IMR-90 (cell line): ENCODE measurements at regions not wholly inside any gene's neighbourhood (a gene's known extent, or its start where the extent isn't known, plus 50 kb on each side); places are given as distances from the start of the nearest gene placed in this dataset.

Experiments used
- ATAC-seq: fragments of 200-7000 bp; cut with Tn5 transposase; 2 replicates; pipeline ENCODE4 v1.9.1; 2020; ENCODE audit warnings: low read depth, mild to moderate bottlenecking, moderate library complexity
- BruUV-seq: library from RNA; stranded (reverse); fragments of 400-500 nt; replicated peaks from 2 replicates; lab custom pipeline; 2021; lab: Mats Ljungman, UMichigan
- CTCF ChIA-PET: fragments of 300-600 bp; formaldehyde crosslinking; extraction: SDS; loops from one replicate; lab custom pipeline; 2021; ENCODE audit warnings: antibody characterized with exemption; lab: Yijun Ruan, JAX
- POLR2A ChIA-PET: fragments of 300-600 bp; sonication (Branson Sonifier 250); formaldehyde crosslinking; loops from one replicate; lab custom pipeline; 2022; ENCODE audit warnings: antibody characterized with exemption; ENCODE audit not compliant: unreplicated experiment; lab: Charles Lee
- DNase-seq: peaks from one replicate; pipeline ENCODE4 v3.0.0; 2013
- H2AFZ ChIP-seq: replicated peaks from 2 replicates; pipeline ENCODE3; 2013; ENCODE audit warnings: low read length, mild to moderate bottlenecking; ENCODE audit not compliant: poor library complexity
- H2AK5ac ChIP-seq: 2 replicates; pipeline ENCODE4 v1.6.1; 2013; ENCODE audit warnings: low read depth, low read length, inconsistent platforms
- H2AK9ac ChIP-seq: replicated peaks from 2 replicates; pipeline ENCODE3; 2013; ENCODE audit warnings: mild to moderate bottlenecking, low read depth, low read length, moderate library complexity; ENCODE audit not compliant: poor library complexity
- H2BK120ac ChIP-seq: 2 replicates; pipeline ENCODE4 v1.6.1; 2013; ENCODE audit warnings: low read depth, low read length, inconsistent platforms
- H2BK15ac ChIP-seq: 3 replicates; pipeline ENCODE4 v1.6.1; 2013; ENCODE audit warnings: low read depth, low read length, inconsistent platforms
- H2BK20ac ChIP-seq: 2 replicates; pipeline ENCODE4 v1.6.1; 2013; ENCODE audit warnings: low read depth, mild to moderate bottlenecking, inconsistent platforms, low read length, moderate library complexity
- H2BK5ac ChIP-seq: 2 replicates; pipeline ENCODE4 v1.6.1; 2013; ENCODE audit warnings: mild to moderate bottlenecking, low read depth, low read length, inconsistent platforms; ENCODE audit not compliant: poor library complexity, severe bottlenecking
- H3K14ac ChIP-seq: replicated peaks from 2 replicates; pipeline ENCODE4 v1.6.1; 2013; ENCODE audit warnings: low read depth, low read length, inconsistent platforms
- H3K18ac ChIP-seq: 2 replicates; pipeline ENCODE4 v1.6.1; 2013; ENCODE audit warnings: low read depth, low read length, control low read depth
- H3K23ac ChIP-seq: 2 replicates; pipeline ENCODE4 v1.6.1; 2013; ENCODE audit warnings: low read depth, low read length, inconsistent platforms
- H3K27ac ChIP-seq: 2 replicates; pipeline ENCODE4 v1.5.1; 2013; ENCODE audit warnings: mild to moderate bottlenecking, control low read depth, low read length; ENCODE audit not compliant: insufficient read depth
- H3K27me3 ChIP-seq: 2 replicates; pipeline ENCODE4 v1.6.1; 2013; ENCODE audit warnings: low read length; ENCODE audit not compliant: control insufficient read depth, insufficient read depth
- H3K36me3 ChIP-seq: 2 replicates; pipeline ENCODE4 v1.6.1; 2013; ENCODE audit warnings: low read length, mixed read lengths; ENCODE audit not compliant: control insufficient read depth, insufficient read depth
- H3K4ac ChIP-seq: 2 replicates; pipeline ENCODE4 v1.6.1; 2013; ENCODE audit warnings: low read depth, low read length, inconsistent platforms
- H3K4me1 ChIP-seq: 2 replicates; pipeline ENCODE4 v1.6.1; 2013; ENCODE audit warnings: low read length, mixed read lengths; ENCODE audit not compliant: control insufficient read depth, insufficient read depth
- H3K4me2 ChIP-seq: 2 replicates; pipeline ENCODE4 v1.6.1; 2013; ENCODE audit warnings: low read depth, mild to moderate bottlenecking, control low read depth, low read length, moderate library complexity
- H3K4me3 ChIP-seq: 2 replicates; pipeline ENCODE4 v1.5.1; 2013; ENCODE audit warnings: low read depth, mild to moderate bottlenecking, control low read depth, low read length, moderate library complexity; ENCODE audit not compliant: insufficient read depth
- H3K56ac ChIP-seq: 2 replicates; pipeline ENCODE4 v1.6.1; 2013; ENCODE audit warnings: low read length, inconsistent platforms; ENCODE audit not compliant: insufficient read depth; ENCODE audit errors: extremely low read depth
- H3K79me1 ChIP-seq, 2 experiments: 2 replicates each; pipeline ENCODE4 v1.6.1; 2013; ENCODE audit warnings: low read length in 2 of 2, inconsistent platforms in 1 of 2, low read depth in 1 of 2
- H3K9ac ChIP-seq: 2 replicates; pipeline ENCODE4 v1.6.1; 2013; ENCODE audit warnings: low read depth, low read length, control low read depth
- H3K9me1 ChIP-seq: 2 replicates; pipeline ENCODE4 v1.6.1; 2013; ENCODE audit warnings: low read length, inconsistent platforms; ENCODE audit not compliant: insufficient read depth
- H3K9me3 ChIP-seq: 2 replicates; pipeline ENCODE4 v1.6.1; 2013; ENCODE audit warnings: low read length; ENCODE audit not compliant: control insufficient read depth, insufficient read depth
- H4K20me1 ChIP-seq: 2 replicates; pipeline ENCODE4 v1.6.1; 2013; ENCODE audit warnings: low read length, inconsistent platforms; ENCODE audit not compliant: insufficient read depth
- H4K5ac ChIP-seq: 2 replicates; pipeline ENCODE4 v1.6.1; 2013; ENCODE audit warnings: mild to moderate bottlenecking, low read depth, low read length, control low read depth
- H4K8ac ChIP-seq, 2 experiments: 2 replicates each; pipeline ENCODE4 v1.6.1; 2013; ENCODE audit warnings: low read depth in 2 of 2, low read length in 2 of 2, control low read depth in 1 of 2, inconsistent platforms in 1 of 2
- H4K91ac ChIP-seq: 2 replicates; pipeline ENCODE4 v1.6.1; 2013; ENCODE audit warnings: low read depth, low read length, inconsistent platforms; ENCODE audit not compliant: insufficient read depth
- CEBPB ChIP-seq: IDR thresholded peaks from 2 replicates; pipeline ENCODE4 v1.6.1; 2012; ENCODE audit warnings: low read depth, low read length, improper control_type of control experiment
- CHD1 ChIP-seq: IDR thresholded peaks from 2 replicates; pipeline ENCODE4 v1.6.1; 2012; ENCODE audit warnings: low read depth, low read length, improper control_type of control experiment
- CTCF ChIP-seq: conservative IDR thresholded peaks from 2 replicates; pipeline ENCODE4 v1.5.1; 2012; ENCODE audit warnings: mild to moderate bottlenecking, low read depth, low read length, improper control_type of control experiment
- ELK1 ChIP-seq: fragments of 150-350 bp; IDR thresholded peaks from 2 replicates; pipeline ENCODE4 v1.6.1; 2016; ENCODE audit warnings: low read depth, mild to moderate bottlenecking, low read length, moderate library complexity, borderline replicate concordance
- FOS ChIP-seq: fragments of 150-350 bp; IDR thresholded peaks from 2 replicates; pipeline ENCODE4 v1.6.1; 2016; ENCODE audit warnings: low read depth, low read length
- MAFK ChIP-seq: IDR thresholded peaks from 2 replicates; pipeline ENCODE4 v1.6.1; 2012; ENCODE audit warnings: low read depth, low read length, improper control_type of control experiment
- MAZ ChIP-seq: IDR thresholded peaks from 2 replicates; pipeline ENCODE4 v1.6.1; 2012; ENCODE audit warnings: low read depth, mild to moderate bottlenecking, low read length, improper control_type of control experiment, moderate library complexity, borderline replicate concordance
- MXI1 ChIP-seq: IDR thresholded peaks from 2 replicates; pipeline ENCODE4 v1.6.1; 2012; ENCODE audit warnings: low read depth, mild to moderate bottlenecking, low read length, moderate library complexity, borderline replicate concordance
- SMC3 ChIP-seq: fragments of 150-350 bp; IDR thresholded peaks from 2 replicates; pipeline ENCODE4 v1.6.1; 2016; ENCODE audit warnings: low read depth, mild to moderate bottlenecking, antibody characterized with exemption, low read length, moderate library complexity
- WGBS, 2 experiments: methylation state at CpG; one replicate each; pipeline versions ENCODE4 v1.1.5 to v1.1.7; 2013; ENCODE audit warnings: missing lambda C conversion rate in 2 of 2; ENCODE audit not compliant: insufficient read length in 1 of 2; ENCODE audit errors: extremely low coverage in 2 of 2; 5-methylcytosine and 5-hydroxymethylcytosine counted together
- dilution Hi-C: fragments of 300-500 bp; cut with HindIII; formaldehyde crosslinking; loops from one replicate; pipeline ENCODE4 v1.14.3; 2018; ENCODE audit warnings: low sequenced_read_pairs; ENCODE audit not compliant: unreplicated experiment
- in situ Hi-C: fragments of 300-500 bp; cut with MboI; formaldehyde crosslinking; loops from 3 replicates; pipeline ENCODE4 v1.14.3; 2019; ENCODE audit warnings: low sequenced_read_pairs, inconsistent platforms, mixed read lengths
- intact Hi-C: fragments of 100-400 bp; cut with micrococcal nuclease; formaldehyde crosslinking; loops from 2 replicates; pipeline ENCODE4 v1.10.0; 2022
- TF ChIP-seq, protein P1 (sequence below): fragments of 150-350 bp; IDR thresholded peaks from 2 replicates; pipeline ENCODE4 v1.6.1; 2017; ENCODE audit warnings: mild to moderate bottlenecking, antibody characterized with exemption, low read length, low read depth

DNA sequence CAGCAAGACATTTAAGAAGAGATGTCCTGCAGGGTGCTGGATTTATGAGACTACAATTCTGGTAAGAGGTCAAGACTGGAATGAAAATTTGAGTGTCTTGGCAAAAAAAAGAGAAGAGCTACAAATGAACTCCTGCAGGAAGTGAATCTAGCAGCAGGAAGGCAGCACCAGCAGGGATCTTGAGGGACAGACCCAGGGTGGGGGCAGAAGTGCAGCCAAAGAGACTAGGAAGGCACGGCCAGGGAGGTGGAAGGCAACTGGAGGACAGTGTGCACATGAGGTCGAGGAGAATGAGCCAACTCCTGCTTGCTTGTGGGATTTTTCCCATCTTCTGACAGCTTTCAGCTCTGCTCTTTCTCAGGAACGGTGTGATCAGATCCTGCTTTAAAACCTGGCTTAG is 263.2 kb downstream of the BUD13 start:
- 0% methylated on average over 1 of the region's 3 CpGs; no CpG with 5 or more reads in 1 of the 2 experiments for whole genome bisulfite sequencing, 2 experiments
- no peak overlapping the region for H3K14ac ChIP-seq
- H4K5ac ChIP-seq = no peak overlapping the region
- dilution Hi-C loops (no loop called here), intact Hi-C loops (no loop called here), in situ Hi-C loops (no loop called here)
- H3K27ac ChIP-seq = no peak overlapping the region
- no peak for TF ChIP-seq FOS
- TF ChIP-seq CTCF = no peak
- no peak for TF ChIP-seq SMC3
- no peak for TF ChIP-seq ELK1
- TF ChIP-seq MAFK = no peak
- TF ChIP-seq, protein P1, sequence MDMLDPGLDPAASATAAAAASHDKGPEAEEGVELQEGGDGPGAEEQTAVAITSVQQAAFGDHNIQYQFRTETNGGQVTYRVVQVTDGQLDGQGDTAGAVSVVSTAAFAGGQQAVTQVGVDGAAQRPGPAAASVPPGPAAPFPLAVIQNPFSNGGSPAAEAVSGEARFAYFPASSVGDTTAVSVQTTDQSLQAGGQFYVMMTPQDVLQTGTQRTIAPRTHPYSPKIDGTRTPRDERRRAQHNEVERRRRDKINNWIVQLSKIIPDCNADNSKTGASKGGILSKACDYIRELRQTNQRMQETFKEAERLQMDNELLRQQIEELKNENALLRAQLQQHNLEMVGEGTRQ = no peak
- no peak for TF ChIP-seq MAZ
- no peak for TF ChIP-seq CEBPB
- TF ChIP-seq CHD1 = no peak
- TF ChIP-seq MXI1 = no peak
- H2AFZ ChIP-seq = no peak overlapping the region
- H3K18ac ChIP-seq = no peak overlapping the region
- H2BK120ac ChIP-seq = no peak overlapping the region
- no peak overlapping the region for H3K4ac ChIP-seq
- H4K91ac ChIP-seq = no peak overlapping the region
- H2BK20ac ChIP-seq = no peak overlapping the region
- peaks cover 7% of the 10 kb centered on the region for H3K27me3 ChIP-seq
- H3K4me3 ChIP-seq = no peak overlapping the region
- CTCF ChIA-PET = interaction anchor here (0.7 kb wide), 1 partner anchor 16 kb away, joined by 3 read pairs; no protein-coding TSS in a partner anchor
- no peaks in the 10 kb centered on the region for H3K79me1 ChIP-seq
- H3K56ac ChIP-seq = no peak overlapping the region
- no peaks in the 10 kb centered on the region for H4K20me1 ChIP-seq
- H3K9me3 ChIP-seq = no peaks in the 10 kb centered on the region
- no peak overlapping the region for H2AK9ac ChIP-seq
- DNase-seq (no peak), ATAC-seq (no peak)
- BruUV-seq = no TSS peak
- no peak overlapping the region for H2BK5ac ChIP-seq
- H3K9ac ChIP-seq = no peak overlapping the region
- no peak overlapping the region for H3K4me2 ChIP-seq
- no peak overlapping the region for H2AK5ac ChIP-seq
- no peaks in the 10 kb centered on the region for H3K36me3 ChIP-seq
- H4K8ac ChIP-seq = no peak overlapping the region
- H3K4me1 ChIP-seq = no peaks in the 10 kb centered on the region
- H3K9me1 ChIP-seq = no peaks in the 10 kb centered on the region
- no peak overlapping the region for H2BK15ac ChIP-seq
- POLR2A ChIA-PET = no interaction called here
- no peak overlapping the region for H3K23ac ChIP-seq
